GM18909 (cell line): ENCODE measurements at regions not wholly inside any gene's neighbourhood (a gene's known extent, or its start where the extent isn't known, plus 50 kb on each side); places are given as distances from the start of the nearest gene placed in this dataset.

ENCODE experiments used
- ATAC-seq: cut with Tn5 transposase; IDR thresholded peaks from one replicate; pipeline ENCODE4 v1.9.1; 2021; ENCODE audit warnings: mild to moderate bottlenecking; ENCODE audit not compliant: unreplicated experiment, poor library complexity

DNA sequence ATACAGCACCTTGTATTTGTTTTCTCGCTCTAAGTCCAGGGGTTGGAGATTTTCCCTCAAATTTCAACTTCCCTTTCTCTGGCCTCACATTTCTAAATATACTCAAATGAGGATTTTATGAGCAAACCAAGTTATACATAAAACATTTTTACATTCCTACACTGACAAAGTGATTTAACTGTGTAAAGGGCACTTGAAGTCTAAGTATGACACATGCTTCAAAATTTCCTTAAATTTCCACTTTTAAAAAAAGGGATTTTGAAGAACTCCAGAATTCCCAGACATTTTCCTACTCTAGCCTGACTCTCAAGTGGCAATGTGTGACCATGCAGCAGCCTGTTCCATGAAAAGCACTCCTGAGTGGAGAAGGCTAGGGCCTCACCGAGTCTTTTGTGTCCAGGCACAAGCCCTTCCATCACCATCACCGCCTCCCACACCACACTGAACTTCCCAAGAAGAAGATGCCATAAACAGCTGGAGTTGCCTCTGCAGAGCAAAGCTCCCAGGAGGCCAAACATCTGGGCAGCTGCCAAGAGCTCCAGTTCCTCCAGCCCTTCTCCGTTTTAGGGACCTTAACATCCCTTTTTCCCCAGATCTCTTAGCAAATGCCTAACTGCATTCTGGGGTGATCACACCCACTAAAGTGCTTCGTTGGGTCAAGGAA, 68.9 kb downstream of the NCR2 start:
- ATAC-seq: no peak

DNA sequence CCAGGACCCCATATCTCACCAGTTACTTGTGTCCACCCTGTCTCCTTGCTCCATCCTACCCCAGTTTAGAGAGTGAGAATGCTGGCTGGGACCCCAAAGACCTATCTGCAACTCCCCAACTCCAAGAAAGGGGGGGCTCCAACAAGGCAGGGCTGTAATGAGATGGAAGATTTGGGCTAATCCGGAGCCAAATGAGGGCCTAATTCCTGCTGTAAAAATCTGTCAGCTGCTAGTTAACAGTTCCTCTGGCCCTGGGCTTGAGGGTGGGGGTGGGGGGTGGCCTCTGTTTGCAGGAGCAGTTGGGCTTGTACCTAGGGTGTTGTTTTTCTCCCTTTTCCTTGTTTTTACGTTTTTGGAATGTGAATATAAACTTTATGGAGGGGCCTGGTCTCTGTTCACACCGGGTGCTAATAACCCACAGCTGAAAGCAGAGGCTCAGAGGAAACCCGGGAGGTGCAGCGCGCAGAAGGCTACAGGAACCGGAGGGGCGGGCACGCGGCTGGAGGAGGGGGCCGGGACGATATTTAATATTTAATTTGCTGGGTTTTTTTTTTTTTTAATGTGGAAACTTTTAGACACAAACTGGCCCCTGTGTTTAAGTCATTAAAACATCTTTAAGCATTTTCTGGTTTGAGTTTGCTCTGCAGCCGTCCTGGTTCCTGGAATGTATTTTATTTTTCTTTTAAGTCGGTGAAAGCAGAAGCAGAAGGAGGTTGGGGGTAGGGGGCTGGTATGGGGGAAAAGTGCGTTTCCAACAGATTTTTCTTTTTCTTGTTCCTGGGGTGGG, 70.7 kb downstream of the NCR2 start:
- no peak for ATAC-seq

DNA sequence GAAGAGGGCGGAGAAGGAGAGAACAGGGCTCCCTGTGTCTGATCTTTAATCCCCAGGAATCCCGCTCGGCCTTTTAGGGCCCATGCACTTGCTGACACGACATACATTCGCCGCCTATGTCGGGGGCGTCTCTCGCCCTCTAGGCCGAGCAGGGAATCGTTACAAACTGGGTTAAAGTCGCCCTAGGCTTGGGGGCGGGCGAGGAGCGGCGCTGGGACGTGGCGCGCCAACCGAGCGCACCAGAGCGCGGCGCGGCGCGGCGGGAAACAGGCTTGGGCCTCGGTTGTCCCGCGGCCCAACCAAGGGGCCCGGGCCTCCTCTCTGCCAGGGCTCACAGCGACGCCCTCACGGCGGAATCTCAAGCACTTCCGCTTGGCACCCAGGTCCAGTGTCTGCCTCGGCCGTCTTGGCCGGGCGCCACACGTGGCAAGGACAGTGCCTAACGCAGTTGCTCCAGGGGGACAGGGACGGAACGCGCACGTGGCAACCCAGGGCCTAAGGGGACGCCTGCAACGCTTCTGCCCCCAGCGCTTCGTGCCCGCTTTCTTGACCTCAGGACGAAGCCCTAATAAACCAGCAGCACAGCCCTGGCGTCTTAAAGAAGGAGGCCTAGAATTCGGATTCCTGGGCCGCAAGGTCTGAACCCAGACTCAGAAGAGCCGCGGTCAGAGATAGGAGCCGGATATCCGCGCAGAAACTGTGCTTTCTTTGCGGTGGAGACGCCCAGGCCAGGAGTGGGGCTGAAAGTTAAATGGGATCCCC, 71.5 kb downstream of the NCR2 start:
- ATAC-seq: no peak

DNA sequence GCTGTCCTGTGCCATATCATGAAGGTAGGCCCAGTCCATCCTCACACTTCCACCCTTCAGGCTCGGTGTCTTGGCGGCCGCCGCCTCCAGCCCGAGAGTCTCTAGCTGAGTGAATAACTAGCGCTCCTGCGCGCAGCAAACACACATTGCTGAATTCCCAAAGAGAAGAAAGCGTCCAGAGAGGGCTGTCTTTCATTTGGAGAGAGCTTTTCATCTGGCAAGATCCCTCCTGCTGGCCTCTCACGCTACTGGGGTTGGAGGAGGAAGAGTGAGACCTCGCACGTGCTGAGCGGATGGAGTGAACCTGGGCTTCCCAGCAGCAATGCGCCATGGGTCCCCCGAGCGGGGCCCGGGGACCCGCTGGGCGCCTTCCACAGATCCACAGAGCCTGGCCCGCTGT, 73.2 kb downstream of the NCR2 start:
- ATAC-seq: no peak

DNA sequence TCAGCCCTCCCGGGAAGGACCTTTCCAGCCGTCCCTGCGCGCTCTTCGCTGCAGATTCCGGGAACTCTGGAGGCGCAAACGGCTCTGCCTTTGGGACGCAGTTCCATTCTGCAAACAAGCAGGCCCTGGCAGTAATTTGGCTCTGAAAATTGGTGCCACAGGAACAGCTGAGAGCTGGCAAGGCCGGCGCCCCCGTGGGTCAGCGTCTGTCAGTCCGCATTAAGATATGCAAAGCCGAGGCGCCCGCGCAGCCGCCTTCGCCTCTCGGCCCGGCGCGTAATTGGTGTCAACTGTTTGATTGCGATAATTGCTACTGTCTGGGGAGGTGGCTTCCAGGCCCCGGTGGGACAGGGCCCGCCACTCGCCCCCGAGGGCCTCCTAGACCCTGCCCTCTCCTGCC, 73.6 kb downstream of the NCR2 start:
- no peak for ATAC-seq

DNA sequence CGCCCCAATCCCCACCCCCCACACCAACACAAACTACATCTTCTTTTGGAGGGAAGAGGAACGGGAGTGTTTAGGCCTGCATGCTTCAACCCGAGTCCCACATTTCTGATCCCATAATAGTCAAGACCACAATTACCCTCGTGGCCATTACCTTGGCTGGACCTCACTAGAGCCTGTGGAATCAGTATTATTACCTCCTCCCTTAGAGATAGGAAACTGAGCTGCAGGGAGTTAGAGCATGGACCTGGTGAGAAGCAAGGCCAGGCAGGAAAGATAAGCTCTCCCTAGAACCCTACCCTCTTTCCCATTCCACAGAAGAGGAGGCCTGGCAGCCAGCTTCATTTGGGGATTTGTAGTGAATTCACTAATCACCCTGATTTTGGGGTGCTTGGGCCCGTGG, 74.1 kb downstream of the NCR2 start:
- no peak for ATAC-seq

DNA sequence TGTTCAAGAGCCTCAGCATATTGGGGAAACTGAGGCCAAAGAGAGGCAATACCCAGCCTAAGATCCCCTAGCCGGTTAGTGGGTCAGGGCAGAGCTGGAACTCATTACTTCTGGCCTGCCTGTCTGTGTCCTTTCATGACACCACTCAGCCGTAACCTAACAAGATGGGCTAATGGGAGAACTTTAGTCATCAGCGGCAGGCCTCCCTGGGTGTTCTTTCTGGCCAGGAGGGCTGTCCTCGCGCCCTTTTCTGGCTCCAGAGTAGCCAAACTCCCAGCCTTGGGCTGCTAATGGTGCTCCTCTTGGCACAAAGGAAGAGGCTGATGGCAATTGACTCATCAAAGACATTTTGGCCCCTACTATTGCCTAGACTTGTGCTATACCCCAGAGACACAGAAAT, 76.6 kb downstream of the NCR2 start:
- ATAC-seq: no peak

DNA sequence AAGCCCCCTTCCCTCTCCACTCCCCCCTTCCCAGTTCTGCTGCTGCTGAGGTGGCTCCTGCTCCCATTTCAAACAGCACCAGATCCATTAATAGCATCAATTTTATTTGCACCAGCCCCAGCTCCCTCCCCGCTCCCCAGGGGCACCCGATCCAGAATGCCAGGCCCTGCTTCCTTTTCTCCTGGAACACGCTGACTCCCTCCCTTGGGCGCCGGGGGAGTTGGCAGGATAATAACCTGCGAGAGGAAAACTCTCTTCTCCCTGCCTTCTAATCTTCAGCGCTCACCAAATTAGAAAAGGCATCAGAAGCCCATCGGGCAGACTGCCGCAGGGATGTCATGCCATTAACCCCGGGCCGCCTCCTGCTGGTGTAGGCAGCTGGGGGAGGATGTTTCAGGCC, 77.8 kb downstream of the NCR2 start:
- no peak for ATAC-seq

DNA sequence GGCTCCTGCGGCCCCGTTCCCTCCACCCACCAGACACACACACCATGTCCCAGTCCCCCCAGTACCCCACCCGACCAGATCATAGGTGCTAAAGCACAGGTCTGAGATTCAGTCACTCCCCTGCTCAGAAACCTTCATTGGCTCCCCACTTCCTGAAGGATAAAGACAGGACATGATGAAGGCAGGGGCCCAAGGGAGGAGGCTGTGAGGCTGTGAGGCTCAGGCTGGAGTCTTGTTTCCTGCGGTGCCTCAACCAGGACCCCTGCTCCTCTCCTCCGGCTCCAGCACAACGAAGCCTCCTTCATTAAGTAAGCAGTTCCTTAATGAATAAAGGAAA, 81.1 kb downstream of the NCR2 start:
- ATAC-seq: no peak

DNA sequence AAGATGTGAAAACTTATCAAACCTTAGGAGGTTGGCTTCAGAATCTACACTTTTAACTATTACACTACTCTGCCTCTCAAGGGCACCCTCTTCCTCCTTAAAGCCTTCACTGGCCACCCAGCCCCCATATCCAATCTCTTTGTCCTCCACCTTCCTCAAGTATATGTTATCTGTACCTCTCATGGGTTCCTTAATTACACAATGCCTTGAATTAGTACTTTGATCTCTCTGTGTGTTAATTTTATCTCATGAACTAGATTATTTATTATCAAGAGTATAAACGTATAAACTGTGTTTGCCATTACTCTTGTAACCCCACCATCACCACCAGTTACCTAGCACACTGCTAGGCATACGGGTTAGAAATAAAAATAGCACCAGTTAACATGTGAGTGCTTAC, 83.3 kb downstream of the NCR2 start:
- ATAC-seq: no peak

DNA sequence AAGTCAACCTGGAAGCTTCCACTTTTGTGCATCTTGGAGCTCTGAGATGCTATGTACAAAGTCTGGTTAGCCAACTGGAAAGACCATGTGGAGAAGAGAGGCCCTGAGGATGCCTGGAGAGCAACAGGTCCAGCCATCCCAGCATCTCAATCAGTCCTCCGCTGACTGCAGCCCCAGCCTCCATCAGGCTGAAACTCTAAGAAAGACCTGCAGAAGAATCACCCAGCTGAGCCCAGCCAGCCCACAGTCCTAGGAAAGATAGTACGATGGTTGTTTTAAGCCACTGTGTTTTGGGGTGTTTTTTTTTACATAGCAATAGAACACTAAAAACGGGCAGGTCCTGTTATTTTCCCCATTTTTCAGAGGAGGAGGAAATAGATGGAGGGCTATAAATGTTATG, 84.0 kb downstream of the NCR2 start:
- no peak for ATAC-seq

DNA sequence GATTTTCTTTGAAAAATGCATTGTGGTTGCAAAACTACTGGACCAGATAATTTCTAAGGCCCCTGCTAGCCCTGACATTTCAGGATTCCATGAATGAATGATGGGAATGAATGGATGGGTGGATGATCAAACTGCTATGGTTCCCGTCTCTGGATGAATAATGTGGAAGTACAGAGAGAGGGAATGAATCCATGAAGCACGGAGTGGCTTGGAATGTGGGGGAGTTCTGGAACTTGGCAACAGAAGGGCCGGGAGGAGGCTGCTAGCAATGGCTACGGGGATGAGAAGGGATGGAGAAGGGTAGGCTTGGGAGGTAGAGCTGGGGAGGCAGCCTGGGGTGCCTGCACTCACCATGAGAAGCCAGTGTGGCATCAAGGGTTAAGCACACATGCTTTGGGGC, 84.8 kb downstream of the NCR2 start:
- ATAC-seq: no peak

DNA sequence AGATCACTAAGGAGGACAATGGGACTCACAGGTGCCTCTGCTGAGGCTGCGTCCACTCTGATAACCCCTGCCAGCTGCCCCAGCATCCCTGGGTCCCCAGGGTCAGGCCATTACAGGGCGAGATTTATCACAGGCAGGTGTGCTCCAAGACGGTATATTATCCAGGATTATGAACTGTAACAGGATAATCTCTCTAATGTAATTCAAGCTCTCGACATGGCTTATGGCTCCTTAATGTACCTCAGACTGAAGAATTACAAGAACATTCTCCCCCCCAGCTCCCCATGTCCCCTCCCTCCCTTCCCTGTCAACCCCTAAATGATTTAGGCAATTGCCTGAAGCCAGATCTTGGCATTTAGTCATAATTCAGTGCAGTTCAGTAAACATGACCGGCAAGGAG, 86.8 kb downstream of the NCR2 start:
- no peak for ATAC-seq

DNA sequence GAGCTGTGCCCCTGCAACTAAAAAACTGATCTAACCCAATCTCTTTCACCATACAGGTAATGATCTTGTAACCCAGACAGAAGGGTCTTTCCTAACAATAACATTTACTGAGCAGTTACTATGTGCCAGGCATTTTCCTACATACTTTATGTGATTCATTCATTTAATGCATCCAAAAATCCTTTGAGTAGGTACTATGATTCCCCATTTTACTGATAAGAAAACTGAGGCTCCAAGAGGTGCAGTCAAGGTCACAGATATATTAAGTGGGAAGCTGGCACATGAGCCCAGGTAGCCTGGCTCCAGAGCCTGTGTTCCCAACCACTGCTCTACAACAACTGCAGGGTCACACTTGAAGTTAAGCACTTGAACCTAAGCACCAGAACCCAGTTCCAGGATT, 87.6 kb downstream of the NCR2 start:
- ATAC-seq: no peak

DNA sequence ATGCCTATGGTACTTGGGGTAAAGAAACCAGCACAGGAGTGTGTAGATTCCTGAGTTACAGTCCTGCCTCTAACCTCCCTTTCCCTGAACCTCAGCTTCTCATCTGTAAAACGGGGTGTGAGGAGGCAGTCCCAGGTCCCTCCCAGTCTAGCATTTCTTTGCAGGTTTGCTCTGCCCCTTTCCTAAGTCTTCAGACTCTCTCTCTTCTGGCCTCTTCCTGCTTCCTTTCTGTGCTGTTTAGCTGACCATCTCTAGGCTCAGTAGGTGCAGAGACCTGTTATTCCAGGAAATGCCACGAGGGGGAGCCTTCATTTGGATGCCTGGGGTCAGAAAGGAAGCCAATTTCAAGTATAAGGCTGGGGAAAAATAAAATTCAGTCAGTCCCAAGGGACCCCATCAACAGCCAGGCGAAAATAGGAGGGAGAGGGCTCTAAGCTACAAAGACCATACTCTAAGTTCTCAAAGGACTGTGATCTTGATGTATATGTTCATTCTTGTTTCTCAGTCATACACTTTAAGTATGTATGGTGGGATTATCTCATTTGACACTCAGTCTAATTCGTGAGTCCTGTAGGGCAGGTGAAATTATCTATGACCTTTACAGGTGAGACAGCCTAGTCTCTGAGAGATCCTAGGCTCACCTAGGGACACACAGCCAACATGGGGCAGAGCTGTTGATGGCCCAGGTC, 89.1 kb downstream of the NCR2 start:
- no peak for ATAC-seq

DNA sequence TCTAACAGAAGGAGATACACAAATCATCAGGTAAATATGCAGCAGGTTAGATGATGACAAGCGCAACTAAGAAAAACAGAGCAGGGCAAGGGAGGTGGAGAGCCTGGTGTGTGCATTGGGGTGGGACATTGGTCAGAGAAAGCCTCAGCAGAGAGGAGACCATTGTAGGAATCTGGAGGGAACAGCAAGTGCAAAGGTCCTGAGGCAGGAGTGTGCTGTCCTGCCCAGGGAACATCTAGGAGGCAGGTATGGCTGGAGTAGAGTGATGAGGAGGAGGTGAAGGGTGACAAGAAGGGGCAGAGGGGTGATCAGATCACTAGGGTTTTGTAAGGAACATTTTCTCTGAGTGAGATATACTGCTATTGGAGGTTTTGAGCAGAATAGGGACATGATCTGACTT, 90.1 kb downstream of the NCR2 start:
- ATAC-seq: no peak

DNA sequence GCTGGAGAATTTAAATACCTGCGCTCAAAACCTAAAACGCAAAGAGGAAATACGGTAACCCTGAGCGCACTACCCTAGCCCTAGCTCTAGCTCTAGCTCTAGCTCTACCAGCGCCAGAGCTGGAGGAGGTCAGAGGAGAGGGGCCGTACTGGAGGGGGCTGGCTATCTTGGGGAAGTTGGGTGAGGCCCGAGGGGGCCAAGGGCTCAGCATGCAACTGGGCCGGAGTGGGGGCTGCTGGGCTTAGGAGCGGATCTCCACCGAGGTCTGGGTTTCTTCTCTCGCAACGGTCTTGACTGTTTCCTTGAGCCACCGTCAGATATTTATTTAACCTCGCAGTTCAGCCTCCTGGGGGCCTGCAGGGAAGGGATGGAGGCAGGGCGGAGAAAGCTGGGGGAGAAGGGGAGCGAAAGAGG, 91.0 kb downstream of the NCR2 start:
- ATAC-seq: no peak

DNA sequence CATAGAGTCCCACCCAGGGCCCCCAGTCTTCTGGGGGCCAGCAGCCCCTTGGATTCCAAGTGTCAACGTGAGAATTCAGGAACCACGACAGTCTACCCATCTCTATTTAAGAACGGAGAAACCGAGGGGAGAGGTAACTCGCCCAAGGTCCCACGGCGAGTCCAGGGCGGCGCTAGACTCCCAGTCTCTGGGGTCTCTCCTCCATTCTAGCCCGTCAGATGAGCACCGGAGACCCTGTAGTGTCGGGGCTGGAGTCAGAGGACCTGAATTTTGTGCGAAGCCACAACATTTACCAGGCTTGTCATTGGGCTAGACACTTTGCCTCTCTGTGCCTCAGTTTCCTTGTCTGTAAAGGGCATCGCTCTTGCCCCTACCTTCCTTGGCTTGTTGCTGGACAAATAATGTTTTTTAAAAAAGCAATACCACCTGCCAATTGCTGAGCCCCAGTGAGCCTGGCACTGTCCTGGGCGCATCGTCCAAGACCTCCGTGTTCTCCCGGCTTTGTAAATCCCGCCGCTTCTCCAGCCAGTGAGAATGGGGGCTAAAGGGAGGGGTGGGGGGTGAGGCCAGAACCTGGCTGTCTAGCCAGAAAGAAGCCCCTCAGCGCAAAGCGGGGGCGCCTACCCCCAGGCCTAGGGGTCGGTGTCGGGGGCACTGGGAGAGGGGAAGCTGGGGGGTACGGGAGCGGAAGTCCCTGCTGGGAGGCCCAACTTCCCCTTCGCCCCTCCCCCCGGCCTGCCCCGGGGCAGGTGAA, 91.7 kb downstream of the NCR2 start:
- no peak for ATAC-seq

DNA sequence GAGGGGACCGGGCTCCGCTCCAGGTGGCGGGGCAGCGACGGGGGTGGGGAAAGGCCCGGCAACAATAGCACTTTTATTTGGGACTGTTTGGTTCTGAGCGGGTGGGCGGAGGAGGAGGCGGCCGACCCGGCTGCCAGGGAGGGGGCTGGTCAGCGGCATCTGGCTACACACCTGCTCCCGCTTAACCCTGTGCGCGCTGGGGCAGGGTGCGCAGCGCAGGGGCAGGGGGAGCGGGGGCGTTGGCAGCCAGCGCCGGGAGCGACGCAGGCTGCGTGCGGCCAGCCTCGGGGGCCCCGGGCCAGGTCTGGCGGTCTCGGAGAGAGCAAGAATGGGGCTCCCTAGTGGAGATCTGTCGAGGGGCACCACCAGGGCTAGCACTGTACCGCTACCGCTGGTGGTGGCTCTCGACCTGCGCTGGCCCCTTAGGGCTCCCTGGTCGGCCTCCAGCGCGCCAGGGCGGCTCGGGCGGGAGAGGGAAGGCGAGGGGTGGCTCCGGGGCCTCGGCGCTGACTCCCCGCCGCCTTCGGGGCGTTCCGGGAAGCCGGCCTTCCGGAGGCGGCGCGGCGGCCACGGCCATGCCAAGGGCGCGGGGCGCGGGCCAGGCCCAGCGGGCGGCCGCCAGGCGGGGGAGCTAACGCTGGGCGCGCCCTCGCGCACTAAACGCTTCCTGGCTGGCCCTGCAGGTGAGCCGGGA, 92.4 kb downstream of the NCR2 start:
- no peak for ATAC-seq
